PFSK-1 (cell line): ENCODE measurements at regions not wholly inside any gene's neighbourhood (a gene's known extent, or its start where the extent isn't known, plus 50 kb on each side); places are given as distances from the start of the nearest gene placed in this dataset.

Experiments
- FOXP2 ChIP-seq: optimal IDR thresholded peaks from 2 replicates; pipeline ENCODE3; 2011; ENCODE audit warnings: borderline replicate concordance, control low read depth, inconsistent platforms; ENCODE audit not compliant: insufficient read depth; ENCODE audit errors: extremely low read length, extremely low read depth
- POLR2AphosphoS5 ChIP-seq: IDR thresholded peaks from 2 replicates; pipeline ENCODE4 v1.6.1; 2012; ENCODE audit warnings: low read depth, mild to moderate bottlenecking, control low read depth, low read length, moderate library complexity
- SIN3A ChIP-seq: IDR thresholded peaks from 2 replicates; pipeline ENCODE4 v1.6.1; 2012; ENCODE audit warnings: mild to moderate bottlenecking, low read length, moderate library complexity, borderline replicate concordance; ENCODE audit not compliant: insufficient read depth
- TAF1 ChIP-seq: IDR thresholded peaks from 2 replicates; pipeline ENCODE4 v1.6.1; 2012; ENCODE audit warnings: low read length, control low read depth, borderline replicate concordance; ENCODE audit not compliant: insufficient read depth
- TF ChIP-seq, protein P1 (sequence below), 2 experiments: IDR thresholded peaks; 2 replicates each; pipeline versions ENCODE4 v1.6.1 to v1.8.0; 2011 to 2012; ENCODE audit warnings: low read depth in 2 of 2, low read length in 2 of 2, control low read depth in 1 of 2, inconsistent platforms in 1 of 2, mild to moderate bottlenecking in 1 of 2, moderate library complexity in 1 of 2; ENCODE audit not compliant: insufficient read depth in 1 of 2

DNA sequence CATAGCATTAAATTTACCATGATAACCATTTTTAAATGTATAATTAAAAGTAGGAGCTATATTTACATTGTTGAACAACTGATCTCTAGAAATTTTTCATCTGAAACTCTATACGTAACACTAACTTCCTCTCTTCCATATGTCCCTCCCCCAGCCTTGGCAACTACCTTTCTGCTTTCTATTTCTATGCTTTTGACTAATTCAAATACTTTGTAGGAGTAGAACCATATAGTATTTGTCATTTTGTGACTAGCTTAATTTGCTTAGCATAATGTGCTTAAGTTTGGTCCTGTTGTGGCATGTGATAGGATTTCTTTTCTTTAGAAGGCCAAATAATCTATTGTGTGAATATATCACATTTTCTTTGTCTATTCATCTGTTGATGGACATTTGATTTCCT, 225.3 kb upstream of the POT1 start:
- no peak for TF ChIP-seq TAF1

DNA sequence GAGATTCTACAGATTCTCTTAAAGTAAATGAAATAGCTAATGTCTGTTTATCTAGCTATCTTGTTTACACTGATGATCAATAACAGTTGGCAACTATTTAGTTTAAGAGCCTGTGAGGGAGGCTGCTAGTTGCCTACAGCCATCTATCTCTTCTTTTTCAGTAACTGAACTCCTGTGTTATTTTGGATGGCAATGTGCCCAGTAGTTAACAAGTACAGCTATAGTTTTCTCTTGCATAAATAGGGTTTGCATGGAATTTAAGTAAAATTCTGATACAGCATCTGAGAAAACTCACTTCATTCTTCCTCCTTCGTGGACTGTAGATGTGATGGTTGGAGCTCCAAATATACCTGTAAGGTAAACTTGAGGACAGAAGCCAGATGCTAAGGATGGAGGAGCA, 219.5 kb upstream of the POT1 start:
- TF ChIP-seq TAF1 (no peak), SIN3A (no peak), FOXP2 (no peak), POLR2AphosphoS5 (no peak)
- TF ChIP-seq, protein P1, sequence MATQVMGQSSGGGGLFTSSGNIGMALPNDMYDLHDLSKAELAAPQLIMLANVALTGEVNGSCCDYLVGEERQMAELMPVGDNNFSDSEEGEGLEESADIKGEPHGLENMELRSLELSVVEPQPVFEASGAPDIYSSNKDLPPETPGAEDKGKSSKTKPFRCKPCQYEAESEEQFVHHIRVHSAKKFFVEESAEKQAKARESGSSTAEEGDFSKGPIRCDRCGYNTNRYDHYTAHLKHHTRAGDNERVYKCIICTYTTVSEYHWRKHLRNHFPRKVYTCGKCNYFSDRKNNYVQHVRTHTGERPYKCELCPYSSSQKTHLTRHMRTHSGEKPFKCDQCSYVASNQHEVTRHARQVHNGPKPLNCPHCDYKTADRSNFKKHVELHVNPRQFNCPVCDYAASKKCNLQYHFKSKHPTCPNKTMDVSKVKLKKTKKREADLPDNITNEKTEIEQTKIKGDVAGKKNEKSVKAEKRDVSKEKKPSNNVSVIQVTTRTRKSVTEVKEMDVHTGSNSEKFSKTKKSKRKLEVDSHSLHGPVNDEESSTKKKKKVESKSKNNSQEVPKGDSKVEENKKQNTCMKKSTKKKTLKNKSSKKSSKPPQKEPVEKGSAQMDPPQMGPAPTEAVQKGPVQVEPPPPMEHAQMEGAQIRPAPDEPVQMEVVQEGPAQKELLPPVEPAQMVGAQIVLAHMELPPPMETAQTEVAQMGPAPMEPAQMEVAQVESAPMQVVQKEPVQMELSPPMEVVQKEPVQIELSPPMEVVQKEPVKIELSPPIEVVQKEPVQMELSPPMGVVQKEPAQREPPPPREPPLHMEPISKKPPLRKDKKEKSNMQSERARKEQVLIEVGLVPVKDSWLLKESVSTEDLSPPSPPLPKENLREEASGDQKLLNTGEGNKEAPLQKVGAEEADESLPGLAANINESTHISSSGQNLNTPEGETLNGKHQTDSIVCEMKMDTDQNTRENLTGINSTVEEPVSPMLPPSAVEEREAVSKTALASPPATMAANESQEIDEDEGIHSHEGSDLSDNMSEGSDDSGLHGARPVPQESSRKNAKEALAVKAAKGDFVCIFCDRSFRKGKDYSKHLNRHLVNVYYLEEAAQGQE (IDR thresholded peaks at IDR 0.05; ENCODE audit: insufficient read depth in 1 of 2, low read depth in 2 of 2, low read length in 2 of 2): no peak

DNA sequence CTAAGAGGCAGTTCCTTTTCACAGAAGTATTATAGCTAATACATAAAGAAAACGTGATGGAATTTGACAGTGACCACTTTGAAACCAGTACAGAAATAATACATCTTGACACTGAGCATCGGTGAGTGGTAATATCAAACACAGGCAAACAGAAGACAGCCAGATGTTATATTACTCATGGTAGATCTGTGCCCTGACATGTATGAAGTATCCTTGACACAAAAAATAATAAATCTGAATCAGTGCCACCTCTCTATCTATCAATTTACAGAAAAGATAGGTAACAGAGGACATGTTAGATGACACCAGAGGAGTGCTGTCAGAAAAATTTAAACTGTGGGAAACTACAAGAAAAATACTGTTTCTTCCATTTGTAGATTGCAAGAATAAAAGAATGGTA, 217.4 kb upstream of the POT1 start:
- TF ChIP-seq TAF1: no peak
- TF ChIP-seq SIN3A: no peak
- TF ChIP-seq POLR2AphosphoS5: no peak
- no peak for TF ChIP-seq FOXP2
- TF ChIP-seq, protein P1 (IDR thresholded peaks at IDR 0.05; ENCODE audit: insufficient read depth in 1 of 2, low read depth in 2 of 2, low read length in 2 of 2): no peak

DNA sequence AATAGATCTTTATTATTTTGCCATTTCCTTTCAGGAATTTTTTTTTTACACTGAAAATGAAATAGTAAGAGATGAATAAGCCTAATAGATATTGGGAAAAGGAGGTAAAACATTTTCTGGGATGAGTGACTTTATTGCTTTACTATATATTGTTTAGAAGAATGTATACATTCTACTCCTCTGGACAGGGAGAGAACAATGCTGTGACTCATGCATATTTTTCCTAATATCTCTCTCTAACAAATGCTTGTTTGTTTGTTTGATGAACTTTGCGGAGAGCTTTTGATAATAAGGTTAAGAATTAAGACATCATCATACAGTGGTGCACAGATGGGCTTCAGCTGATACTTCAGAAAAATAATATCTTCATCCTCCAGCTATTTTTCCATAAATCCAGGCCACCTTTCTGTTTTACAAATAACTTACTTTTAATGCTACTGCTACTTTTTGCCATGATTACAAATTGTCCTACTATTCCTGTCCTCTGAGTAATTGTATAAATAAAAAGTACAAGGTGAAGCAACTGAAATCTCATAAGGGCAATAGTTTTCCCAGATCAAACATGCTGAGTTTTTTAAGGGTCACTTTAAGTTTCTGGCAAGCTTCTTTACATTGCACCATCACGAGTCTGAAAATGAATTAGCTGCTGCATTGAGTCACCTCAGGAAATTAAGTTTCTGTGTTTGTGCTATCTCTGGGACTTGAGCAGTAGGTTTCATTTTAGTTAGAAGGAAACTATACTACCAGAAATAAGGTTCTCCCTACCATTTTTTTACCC, 207.3 kb upstream of the POT1 start:
- TF ChIP-seq FOXP2 (no peak), POLR2AphosphoS5 (no peak), SIN3A (no peak), TAF1 (no peak)
- TF ChIP-seq, protein P1 (IDR thresholded peaks at IDR 0.05; ENCODE audit: insufficient read depth in 1 of 2, low read depth in 2 of 2, low read length in 2 of 2): no peak

DNA sequence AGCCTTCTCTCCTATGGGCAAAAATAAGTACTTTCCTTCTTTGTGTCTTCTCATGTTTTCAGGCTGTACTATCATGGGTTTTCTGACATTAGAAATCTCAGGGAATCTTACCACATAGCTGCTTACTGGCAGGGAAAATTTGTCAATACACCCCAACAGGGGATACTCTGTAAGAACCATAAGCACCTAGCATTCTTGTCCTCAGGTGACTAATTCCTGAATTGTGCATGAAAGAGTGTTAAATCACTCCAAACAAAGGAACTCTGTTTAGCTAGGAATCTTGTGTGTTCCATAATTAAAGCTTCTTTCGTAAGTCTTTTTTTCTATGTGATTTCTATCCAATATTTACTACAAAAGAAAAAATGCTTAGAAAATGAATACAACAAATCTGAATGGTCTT, 206.7 kb upstream of the POT1 start:
- TF ChIP-seq POLR2AphosphoS5 (no peak), FOXP2 (no peak), TAF1 (no peak), SIN3A (no peak)
- TF ChIP-seq, protein P1 (IDR thresholded peaks at IDR 0.05; ENCODE audit: insufficient read depth in 1 of 2, low read depth in 2 of 2, low read length in 2 of 2): no peak
